ENCODE measurements at regions not wholly inside any gene's neighbourhood (a gene's known extent, or its start where the extent isn't known, plus 50 kb on each side); places are given as distances from the start of the nearest gene placed in this dataset.
A peak's percentile ranks its signal among the peaks of the same experiment; 100 is the strongest.

GRCh38 chr4:27082776-27083175 lies 222.1 kb downstream of the STIM2 start:
- no peaks in the 10 kb centered on the region for H3K79me2 ChIP-seq (ENCODE audit: control insufficient read depth, insufficient read depth, low read length)
- H3K4me3 ChIP-seq (replicated peaks in 1 of 4; ENCODE audit: control extremely low read depth in 1 of 4, insufficient read depth in 1 of 4, low read depth in 3 of 4, low read length in 4 of 4), result no peak overlapping the region
- H3K4me1 ChIP-seq (ENCODE audit: control insufficient read depth, extremely low read depth, insufficient read depth, low read length), result no peaks in the 10 kb centered on the region
- no peak for DNase-seq (ENCODE audit: low read depth in 2 of 2)
- H3K27me3 ChIP-seq (ENCODE audit: control insufficient read depth, insufficient read depth, low read length), result peaks cover 4% of the 10 kb centered on the region
- no peaks in the 10 kb centered on the region for H4K20me1 ChIP-seq (ENCODE audit: control insufficient read depth, extremely low read depth, insufficient read depth, low read length)
- H3K9me3 ChIP-seq (ENCODE audit: control insufficient read depth, insufficient read depth, low read depth, low read length), result no peaks in the 10 kb centered on the region
- no peak overlapping the region for H3K27ac ChIP-seq (ENCODE audit: insufficient read depth, low read length)
- TF ChIP-seq EZH2 (IDR thresholded peaks at IDR 0.05; ENCODE audit: low read length, missing control alignments) (no peak), CTCF (conservative IDR thresholded peaks at IDR 0.05 in 1 of 2, IDR thresholded peaks at IDR 0.05 in 1 of 2; ENCODE audit: low read depth in 1 of 2, low read length in 2 of 2) (no peak)
- no peak overlapping the region for H3K4me2 ChIP-seq (ENCODE audit: extremely low read depth, insufficient read depth, low read length)
- no peak overlapping the region for H3K9ac ChIP-seq (ENCODE audit: insufficient read depth, low read length)
- no peak overlapping the region for H2AFZ ChIP-seq (ENCODE audit: low read length)
- no peaks in the 10 kb centered on the region for H3K36me3 ChIP-seq (ENCODE audit: control insufficient read depth, insufficient read depth, low read length)

GRCh38 chr4:27084685-27085361 lies 224.2 kb downstream of the STIM2 start:
- no peaks in the 10 kb centered on the region for H3K79me2 ChIP-seq (ENCODE audit: control insufficient read depth, insufficient read depth, low read length)
- no peaks in the 10 kb centered on the region for H3K4me1 ChIP-seq (ENCODE audit: control insufficient read depth, extremely low read depth, insufficient read depth, low read length)
- H3K4me2 ChIP-seq (ENCODE audit: extremely low read depth, insufficient read depth, low read length), result peak overlapping the region; percentile 85
- no peak overlapping the region for H3K27ac ChIP-seq (ENCODE audit: insufficient read depth, low read length)
- H3K27me3 ChIP-seq (ENCODE audit: control insufficient read depth, insufficient read depth, low read length), result peaks cover 4% of the 10 kb centered on the region
- H4K20me1 ChIP-seq (ENCODE audit: control insufficient read depth, extremely low read depth, insufficient read depth, low read length), result no peaks in the 10 kb centered on the region
- no peaks in the 10 kb centered on the region for H3K36me3 ChIP-seq (ENCODE audit: control insufficient read depth, insufficient read depth, low read length)
- no peaks in the 10 kb centered on the region for H3K9me3 ChIP-seq (ENCODE audit: control insufficient read depth, insufficient read depth, low read depth, low read length)
- TF ChIP-seq EZH2 (IDR thresholded peaks at IDR 0.05; ENCODE audit: low read length, missing control alignments), result no peak
- TF ChIP-seq CTCF (conservative IDR thresholded peaks at IDR 0.05 in 1 of 2, IDR thresholded peaks at IDR 0.05 in 1 of 2; ENCODE audit: low read depth in 1 of 2, low read length in 2 of 2), result no peak
- H3K9ac ChIP-seq (ENCODE audit: insufficient read depth, low read length), result no peak overlapping the region
- H3K4me3 ChIP-seq (replicated peaks in 1 of 4; ENCODE audit: control extremely low read depth in 1 of 4, insufficient read depth in 1 of 4, low read depth in 3 of 4, low read length in 4 of 4), result peak overlapping the region in 3 of 4 experiments; percentile 28 to 70 (median 36)
- H2AFZ ChIP-seq (ENCODE audit: low read length), result peak overlapping the region; percentile 26
- peak; percentile 16 to 26 for DNase-seq (ENCODE audit: low read depth in 2 of 2)

- peak overlapping the region; percentile 85 for H3K4me2 ChIP-seq (ENCODE audit: extremely low read depth, insufficient read depth, low read length)
- no peaks in the 10 kb centered on the region for H3K36me3 ChIP-seq (ENCODE audit: control insufficient read depth, insufficient read depth, low read length)
- H3K4me3 ChIP-seq (replicated peaks in 1 of 4; ENCODE audit: control extremely low read depth in 1 of 4, insufficient read depth in 1 of 4, low read depth in 3 of 4, low read length in 4 of 4), result peak overlapping the region in 3 of 4 experiments; percentile 28 to 70 (median 36)
- no peaks in the 10 kb centered on the region for H3K79me2 ChIP-seq (ENCODE audit: control insufficient read depth, insufficient read depth, low read length)
- H3K9me3 ChIP-seq (ENCODE audit: control insufficient read depth, insufficient read depth, low read depth, low read length), result no peaks in the 10 kb centered on the region
- H4K20me1 ChIP-seq (ENCODE audit: control insufficient read depth, extremely low read depth, insufficient read depth, low read length), result no peaks in the 10 kb centered on the region
- DNase-seq (ENCODE audit: low read depth in 2 of 2), result no peak
- peaks cover 7% of the 10 kb centered on the region for H3K27me3 ChIP-seq (ENCODE audit: control insufficient read depth, insufficient read depth, low read length)
- TF ChIP-seq EZH2 (IDR thresholded peaks at IDR 0.05; ENCODE audit: low read length, missing control alignments) (no peak), CTCF (conservative IDR thresholded peaks at IDR 0.05 in 1 of 2, IDR thresholded peaks at IDR 0.05 in 1 of 2; ENCODE audit: low read depth in 1 of 2, low read length in 2 of 2) (no peak)
- H3K27ac ChIP-seq (ENCODE audit: insufficient read depth, low read length), result no peak overlapping the region
- H3K4me1 ChIP-seq (ENCODE audit: control insufficient read depth, extremely low read depth, insufficient read depth, low read length), result no peaks in the 10 kb centered on the region
- H3K9ac ChIP-seq (ENCODE audit: insufficient read depth, low read length), result no peak overlapping the region
- H2AFZ ChIP-seq (ENCODE audit: low read length), result no peak overlapping the region
These were observed 224.8 kb downstream of the STIM2 start for GRCh38 chr4:27085396-27085795.

Measured in fibroblast of lung (primary cell).